ENCODE measurements at regions not wholly inside any gene's neighbourhood (a gene's known extent, or its start where the extent isn't known, plus 50 kb on each side); places are given as distances from the start of the nearest gene placed in this dataset.

DNA sequence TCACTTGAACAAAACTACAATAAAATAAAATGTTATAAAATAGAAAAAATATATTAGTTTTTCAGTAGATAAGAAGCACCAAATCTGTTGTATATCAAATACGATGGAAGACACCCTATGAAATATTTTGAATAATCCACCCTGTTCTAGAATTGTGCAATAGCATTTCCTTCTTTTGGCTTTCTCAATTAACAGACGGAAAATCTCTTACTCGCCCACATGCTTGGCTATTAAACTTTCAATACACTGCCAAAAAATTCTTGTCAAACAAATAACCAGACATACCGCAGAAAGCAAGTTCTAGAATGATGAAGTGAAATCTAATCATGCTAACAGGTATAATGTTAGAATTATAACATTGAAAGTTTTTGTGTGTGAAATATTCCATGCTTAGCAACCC lies 671.6 kb upstream of the SLIT2 start:
- Histone ChIP-seq H3K27ac (replicated peaks) (no peak overlapping the region), H3K27me3 (ENCODE audit: insufficient read depth, poor library complexity, severe bottlenecking) (no peaks in the 10 kb centered on the region), H3K4me3 (replicated peaks; ENCODE audit: insufficient read depth, low read length) (no peak overlapping the region)
- no peak for DNase-seq (ENCODE audit: low read depth in 1 of 2, low spot score in 1 of 2)
- TF ChIP-seq, protein P1, sequence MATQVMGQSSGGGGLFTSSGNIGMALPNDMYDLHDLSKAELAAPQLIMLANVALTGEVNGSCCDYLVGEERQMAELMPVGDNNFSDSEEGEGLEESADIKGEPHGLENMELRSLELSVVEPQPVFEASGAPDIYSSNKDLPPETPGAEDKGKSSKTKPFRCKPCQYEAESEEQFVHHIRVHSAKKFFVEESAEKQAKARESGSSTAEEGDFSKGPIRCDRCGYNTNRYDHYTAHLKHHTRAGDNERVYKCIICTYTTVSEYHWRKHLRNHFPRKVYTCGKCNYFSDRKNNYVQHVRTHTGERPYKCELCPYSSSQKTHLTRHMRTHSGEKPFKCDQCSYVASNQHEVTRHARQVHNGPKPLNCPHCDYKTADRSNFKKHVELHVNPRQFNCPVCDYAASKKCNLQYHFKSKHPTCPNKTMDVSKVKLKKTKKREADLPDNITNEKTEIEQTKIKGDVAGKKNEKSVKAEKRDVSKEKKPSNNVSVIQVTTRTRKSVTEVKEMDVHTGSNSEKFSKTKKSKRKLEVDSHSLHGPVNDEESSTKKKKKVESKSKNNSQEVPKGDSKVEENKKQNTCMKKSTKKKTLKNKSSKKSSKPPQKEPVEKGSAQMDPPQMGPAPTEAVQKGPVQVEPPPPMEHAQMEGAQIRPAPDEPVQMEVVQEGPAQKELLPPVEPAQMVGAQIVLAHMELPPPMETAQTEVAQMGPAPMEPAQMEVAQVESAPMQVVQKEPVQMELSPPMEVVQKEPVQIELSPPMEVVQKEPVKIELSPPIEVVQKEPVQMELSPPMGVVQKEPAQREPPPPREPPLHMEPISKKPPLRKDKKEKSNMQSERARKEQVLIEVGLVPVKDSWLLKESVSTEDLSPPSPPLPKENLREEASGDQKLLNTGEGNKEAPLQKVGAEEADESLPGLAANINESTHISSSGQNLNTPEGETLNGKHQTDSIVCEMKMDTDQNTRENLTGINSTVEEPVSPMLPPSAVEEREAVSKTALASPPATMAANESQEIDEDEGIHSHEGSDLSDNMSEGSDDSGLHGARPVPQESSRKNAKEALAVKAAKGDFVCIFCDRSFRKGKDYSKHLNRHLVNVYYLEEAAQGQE (IDR thresholded peaks at IDR 0.05; ENCODE audit: insufficient replicate concordance, low read depth), result no peak
- TF ChIP-seq GABPA (IDR thresholded peaks at IDR 0.05; ENCODE audit: low read depth) (no peak), SPI1 (IDR thresholded peaks at IDR 0.05; ENCODE audit: borderline replicate concordance, low read depth) (no peak), POLR2AphosphoS5 (IDR thresholded peaks at IDR 0.05; ENCODE audit: low read depth) (no peak)
- TF ChIP-seq, protein P2, sequence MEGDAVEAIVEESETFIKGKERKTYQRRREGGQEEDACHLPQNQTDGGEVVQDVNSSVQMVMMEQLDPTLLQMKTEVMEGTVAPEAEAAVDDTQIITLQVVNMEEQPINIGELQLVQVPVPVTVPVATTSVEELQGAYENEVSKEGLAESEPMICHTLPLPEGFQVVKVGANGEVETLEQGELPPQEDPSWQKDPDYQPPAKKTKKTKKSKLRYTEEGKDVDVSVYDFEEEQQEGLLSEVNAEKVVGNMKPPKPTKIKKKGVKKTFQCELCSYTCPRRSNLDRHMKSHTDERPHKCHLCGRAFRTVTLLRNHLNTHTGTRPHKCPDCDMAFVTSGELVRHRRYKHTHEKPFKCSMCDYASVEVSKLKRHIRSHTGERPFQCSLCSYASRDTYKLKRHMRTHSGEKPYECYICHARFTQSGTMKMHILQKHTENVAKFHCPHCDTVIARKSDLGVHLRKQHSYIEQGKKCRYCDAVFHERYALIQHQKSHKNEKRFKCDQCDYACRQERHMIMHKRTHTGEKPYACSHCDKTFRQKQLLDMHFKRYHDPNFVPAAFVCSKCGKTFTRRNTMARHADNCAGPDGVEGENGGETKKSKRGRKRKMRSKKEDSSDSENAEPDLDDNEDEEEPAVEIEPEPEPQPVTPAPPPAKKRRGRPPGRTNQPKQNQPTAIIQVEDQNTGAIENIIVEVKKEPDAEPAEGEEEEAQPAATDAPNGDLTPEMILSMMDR (IDR thresholded peaks at IDR 0.05; ENCODE audit: insufficient read depth, low read length), result no peak

DNA sequence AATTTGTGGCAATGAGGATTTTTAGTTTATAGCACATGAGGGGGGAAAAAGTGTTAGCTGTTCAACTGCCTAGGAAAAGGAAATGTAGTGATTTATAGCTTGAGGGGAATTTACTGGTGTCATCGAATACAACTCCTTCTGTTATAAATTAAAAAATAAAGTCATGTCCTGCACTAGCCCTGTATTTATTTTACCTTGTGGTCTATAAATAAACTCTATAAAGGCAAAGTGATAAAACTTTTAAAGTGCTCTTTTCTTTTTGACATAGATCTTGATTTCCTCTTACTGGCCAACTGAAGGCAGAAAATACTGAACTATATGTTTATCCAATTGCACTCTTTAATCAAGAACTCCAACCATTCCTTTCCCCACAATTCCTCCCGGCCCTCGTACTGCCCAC lies 672.1 kb upstream of the SLIT2 start:
- H3K27ac ChIP-seq (replicated peaks), result no peak overlapping the region
- TF ChIP-seq, protein P2 (IDR thresholded peaks at IDR 0.05; ENCODE audit: insufficient read depth, low read length), result no peak
- TF ChIP-seq POLR2AphosphoS5 (IDR thresholded peaks at IDR 0.05; ENCODE audit: low read depth) (no peak), SPI1 (IDR thresholded peaks at IDR 0.05; ENCODE audit: borderline replicate concordance, low read depth) (no peak), GABPA (IDR thresholded peaks at IDR 0.05; ENCODE audit: low read depth) (no peak)
- TF ChIP-seq, protein P1 (IDR thresholded peaks at IDR 0.05; ENCODE audit: insufficient replicate concordance, low read depth), result no peak

DNA sequence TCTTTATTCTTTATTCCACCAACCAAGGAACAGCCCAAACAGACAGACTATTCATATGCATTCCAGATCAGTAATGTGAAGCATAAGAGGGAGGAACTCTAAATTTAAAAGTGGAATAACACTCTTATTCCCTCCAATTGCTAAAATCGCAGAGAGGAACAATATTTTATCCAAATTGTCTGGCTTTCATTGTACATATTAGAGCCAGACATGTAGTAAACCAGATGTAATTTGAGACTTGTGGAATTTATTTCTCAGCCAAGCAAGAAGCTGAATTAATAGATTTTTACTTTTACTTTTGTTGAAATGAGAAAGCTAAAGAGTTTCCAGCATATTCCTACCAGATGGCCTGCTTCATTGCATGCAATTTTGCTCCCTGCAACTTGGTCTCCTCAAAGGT lies 674.6 kb upstream of the SLIT2 start:
- TF ChIP-seq GABPA (IDR thresholded peaks at IDR 0.05; ENCODE audit: low read depth) (no peak), POLR2AphosphoS5 (IDR thresholded peaks at IDR 0.05; ENCODE audit: low read depth) (no peak), SPI1 (IDR thresholded peaks at IDR 0.05; ENCODE audit: borderline replicate concordance, low read depth) (no peak)
- TF ChIP-seq, protein P1 (IDR thresholded peaks at IDR 0.05; ENCODE audit: insufficient replicate concordance, low read depth), result no peak
- TF ChIP-seq, protein P2 (IDR thresholded peaks at IDR 0.05; ENCODE audit: insufficient read depth, low read length), result no peak
- DNase-seq (ENCODE audit: low read depth in 1 of 2, low spot score in 1 of 2), result no peak

More for the DNA sequence above, 672.1 kb upstream of the SLIT2 start:
- DNase-seq (ENCODE audit: low read depth in 1 of 2, low spot score in 1 of 2), result no peak
- H3K27me3 ChIP-seq (ENCODE audit: insufficient read depth, poor library complexity, severe bottlenecking), result no peaks in the 10 kb centered on the region
- no peak overlapping the region for H3K4me3 ChIP-seq (replicated peaks; ENCODE audit: insufficient read depth, low read length)

More for the DNA sequence above, 674.6 kb upstream of the SLIT2 start:
- no peak overlapping the region for H3K27ac ChIP-seq (replicated peaks)
- H3K27me3 ChIP-seq (ENCODE audit: insufficient read depth, poor library complexity, severe bottlenecking), result no peaks in the 10 kb centered on the region
- no peak overlapping the region for H3K4me3 ChIP-seq (replicated peaks; ENCODE audit: insufficient read depth, low read length)

Measured in HL-60 (cell line).